ENCODE measurements at regions not wholly inside any gene's neighbourhood (a gene's known extent, or its start where the extent isn't known, plus 50 kb on each side); places are given as distances from the start of the nearest gene placed in this dataset.

DNA sequence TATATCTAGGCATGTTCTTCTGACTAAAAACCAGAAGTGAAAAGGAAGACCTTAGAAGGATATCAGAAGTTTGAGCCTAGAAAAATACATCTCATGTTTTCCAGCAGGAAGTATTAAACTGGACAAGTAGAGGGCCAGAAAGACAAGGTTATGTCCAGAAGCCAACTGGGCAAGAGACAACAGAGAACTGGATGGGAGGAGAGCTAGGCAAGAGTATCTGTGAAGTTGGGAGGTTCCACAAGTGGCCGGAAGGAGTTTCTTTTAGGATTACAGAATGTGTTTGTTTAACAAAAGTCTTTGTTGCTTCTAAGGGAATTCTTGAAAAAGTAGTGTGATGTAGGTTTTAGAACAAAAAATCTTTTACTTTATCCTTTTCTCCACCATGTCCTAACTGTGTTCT lies 86.4 kb downstream of the CYP26A1 start:
- Mint-ChIP-seq H3K36me3 (peaks cover 2% of the 10 kb centered on the region), H3K4me1 (no peaks in the 10 kb centered on the region), H3K9me3 (peaks cover 16% of the 10 kb centered on the region), H3K27ac (no peak overlapping the region), H3K4me3 (no peak overlapping the region), H3K27me3 (peaks cover 5% of the 10 kb centered on the region)
- ATAC-seq (ENCODE audit: low read depth): no peak
- POLR2A ChIA-PET: no interaction called here
- DNase-seq: no peak

DNA sequence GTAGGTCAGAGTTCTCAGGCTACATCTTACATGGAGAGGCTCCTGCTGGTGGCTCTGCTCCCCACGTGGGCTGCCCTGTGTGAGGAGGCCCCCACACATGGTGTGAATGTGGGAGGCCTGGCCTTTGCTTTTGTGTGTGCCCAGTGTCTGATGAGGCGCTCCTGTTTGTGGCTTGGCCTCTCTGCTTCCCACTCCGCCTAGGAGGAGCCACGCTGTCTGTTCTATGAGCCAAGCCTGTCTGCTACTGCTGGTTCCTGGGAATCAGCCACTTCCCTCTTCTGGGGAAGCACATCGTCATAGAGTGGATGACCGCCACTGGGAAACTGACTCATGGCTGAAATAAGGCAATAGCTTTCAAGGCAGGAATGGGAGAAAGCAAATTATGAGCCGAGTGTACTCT lies 87.1 kb downstream of the CYP26A1 start:
- Mint-ChIP-seq H3K27ac (no peak overlapping the region), H3K27me3 (peaks cover 8% of the 10 kb centered on the region), H3K9me3 (peaks cover 14% of the 10 kb centered on the region), H3K4me1 (no peaks in the 10 kb centered on the region), H3K4me3 (no peak overlapping the region), H3K36me3 (no peaks in the 10 kb centered on the region)
- ATAC-seq (ENCODE audit: low read depth): no peak
- POLR2A ChIA-PET: no interaction called here
- no peak for DNase-seq

- no peaks in the 10 kb centered on the region for H3K4me1 Mint-ChIP-seq
- DNase-seq (no peak), ATAC-seq (ENCODE audit: low read depth) (no peak)
- no peak overlapping the region for H3K4me3 Mint-ChIP-seq
- peaks cover under 1% of the 10 kb centered on the region for H3K36me3 Mint-ChIP-seq
- POLR2A ChIA-PET: no interaction called here
- H3K27me3 Mint-ChIP-seq: peaks cover 13% of the 10 kb centered on the region
- H3K27ac Mint-ChIP-seq: no peak overlapping the region
- H3K9me3 Mint-ChIP-seq: peaks cover 10% of the 10 kb centered on the region
Measured at GRCh38 chr10:93165367-93165766, 91.7 kb downstream of the CYP26A1 start.

GRCh38 chr10:93166134-93166533 lies 92.4 kb downstream of the CYP26A1 start:
- no peak overlapping the region for H3K4me3 Mint-ChIP-seq
- DNase-seq: no peak
- POLR2A ChIA-PET: no interaction called here

GRCh38 chr10:93171837-93172236 lies 98.1 kb downstream of the CYP26A1 start:
- no peak for ATAC-seq (ENCODE audit: low read depth)
- H3K36me3 Mint-ChIP-seq: peaks cover 1% of the 10 kb centered on the region
- H3K4me3 Mint-ChIP-seq: no peak overlapping the region
- H3K27me3 Mint-ChIP-seq: peaks cover 2% of the 10 kb centered on the region
- POLR2A ChIA-PET: no interaction called here
- H3K9me3 Mint-ChIP-seq: peaks cover 8% of the 10 kb centered on the region
- DNase-seq: no peak
- H3K4me1 Mint-ChIP-seq: no peaks in the 10 kb centered on the region
- H3K27ac Mint-ChIP-seq: no peak overlapping the region

More at GRCh38 chr10:93166134-93166533, 92.4 kb downstream of the CYP26A1 start:
- no peak overlapping the region for H3K27ac Mint-ChIP-seq
- no peaks in the 10 kb centered on the region for H3K4me1 Mint-ChIP-seq
- no peak for ATAC-seq (ENCODE audit: low read depth)
- peaks cover 10% of the 10 kb centered on the region for H3K27me3 Mint-ChIP-seq
- H3K9me3 Mint-ChIP-seq: peaks cover 13% of the 10 kb centered on the region
- peaks cover 1% of the 10 kb centered on the region for H3K36me3 Mint-ChIP-seq

GRCh38 chr10:93173967-93174845 lies 100.5 kb downstream of the CYP26A1 start:
- no peak overlapping the region for H3K4me3 Mint-ChIP-seq
- DNase-seq (no peak), ATAC-seq (ENCODE audit: low read depth) (no peak)
- H3K27me3 Mint-ChIP-seq: peaks cover 2% of the 10 kb centered on the region
- peaks cover 5% of the 10 kb centered on the region for H3K9me3 Mint-ChIP-seq
- peaks cover 1% of the 10 kb centered on the region for H3K36me3 Mint-ChIP-seq
- H3K27ac Mint-ChIP-seq: no peak overlapping the region
- POLR2A ChIA-PET: no interaction called here
- no peaks in the 10 kb centered on the region for H3K4me1 Mint-ChIP-seq

DNA sequence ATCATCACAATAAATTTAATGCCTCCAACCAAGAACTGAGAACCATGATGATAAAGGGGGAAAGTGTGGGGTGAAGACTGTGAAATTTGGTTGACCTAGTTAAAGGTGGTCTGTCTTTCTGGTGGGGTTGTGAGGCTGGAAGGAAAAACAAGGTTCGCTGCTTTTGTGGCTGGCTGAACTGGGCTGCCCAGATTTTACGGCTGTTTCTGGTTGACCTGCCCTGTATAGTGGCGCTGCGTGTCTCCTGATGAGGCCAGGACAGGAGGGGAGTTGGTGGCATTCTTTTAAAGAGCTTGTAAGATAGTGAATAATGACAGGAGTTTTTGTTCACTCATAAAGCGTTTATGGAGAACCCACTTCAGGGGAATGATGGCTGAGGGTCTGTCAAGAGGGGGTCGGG lies 101.8 kb downstream of the CYP26A1 start:
- Mint-ChIP-seq H3K4me1 (no peaks in the 10 kb centered on the region), H3K4me3 (no peak overlapping the region), H3K27ac (no peak overlapping the region), H3K9me3 (peaks cover 1% of the 10 kb centered on the region), H3K27me3 (peaks cover 2% of the 10 kb centered on the region), H3K36me3 (no peaks in the 10 kb centered on the region)
- no peak for ATAC-seq (ENCODE audit: low read depth)
- POLR2A ChIA-PET: no interaction called here
- DNase-seq: no peak

DNA sequence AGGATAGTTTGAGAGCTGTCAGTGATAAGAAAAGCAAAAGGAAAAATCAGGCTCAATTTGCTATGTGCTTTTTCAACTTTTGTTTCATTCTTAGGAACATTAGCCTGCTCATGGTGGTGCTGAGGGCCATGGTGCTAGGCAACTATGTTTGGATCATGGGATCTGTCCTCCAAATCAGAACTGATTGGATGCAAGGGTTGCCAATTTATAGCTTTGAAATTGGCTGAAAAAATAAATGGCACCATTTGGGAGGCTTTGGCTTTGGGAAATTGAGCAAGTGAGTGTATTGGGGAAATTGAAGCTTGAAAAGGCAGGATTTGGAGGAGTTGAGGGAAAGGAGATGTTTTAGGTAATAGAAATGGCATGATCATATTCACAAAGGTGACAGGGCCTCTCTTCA lies 103.8 kb downstream of the CYP26A1 start:
- no peak for DNase-seq
- H3K4me1 Mint-ChIP-seq: no peaks in the 10 kb centered on the region
- H3K9me3 Mint-ChIP-seq: no peaks in the 10 kb centered on the region
- H3K27me3 Mint-ChIP-seq: peaks cover 5% of the 10 kb centered on the region
- no peak overlapping the region for H3K4me3 Mint-ChIP-seq
- ATAC-seq (ENCODE audit: low read depth): no peak
- H3K36me3 Mint-ChIP-seq: no peaks in the 10 kb centered on the region
- no peak overlapping the region for H3K27ac Mint-ChIP-seq
- POLR2A ChIA-PET: no interaction called here

DNA sequence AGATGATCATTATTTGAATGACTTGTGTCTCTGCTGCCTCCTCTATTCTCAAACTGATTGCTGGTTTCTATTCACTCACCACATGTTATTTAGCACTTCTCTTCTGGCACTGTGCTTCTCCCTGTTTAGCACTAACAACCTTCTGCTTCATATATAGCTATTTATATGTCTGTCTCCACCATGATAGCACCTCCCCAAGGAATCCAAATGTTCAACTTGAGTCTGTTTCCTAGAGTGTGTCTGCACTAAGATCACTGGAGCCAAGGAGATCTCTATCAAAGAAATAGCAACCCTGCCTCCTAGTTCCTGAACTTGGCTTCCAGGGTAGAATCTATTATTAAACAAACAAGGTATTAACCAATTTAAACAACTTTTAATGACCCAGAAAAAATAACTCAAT lies 104.5 kb downstream of the CYP26A1 start:
- H3K4me1 Mint-ChIP-seq: no peaks in the 10 kb centered on the region
- H3K27me3 Mint-ChIP-seq: peaks cover 5% of the 10 kb centered on the region
- H3K4me3 Mint-ChIP-seq: no peak overlapping the region
- no peaks in the 10 kb centered on the region for H3K9me3 Mint-ChIP-seq
- ATAC-seq (ENCODE audit: low read depth): no peak
- POLR2A ChIA-PET: no interaction called here
- no peaks in the 10 kb centered on the region for H3K36me3 Mint-ChIP-seq
- DNase-seq: no peak
- H3K27ac Mint-ChIP-seq: no peak overlapping the region

- H3K36me3 Mint-ChIP-seq: no peaks in the 10 kb centered on the region
- H3K27me3 Mint-ChIP-seq: peaks cover 13% of the 10 kb centered on the region
- no peaks in the 10 kb centered on the region for H3K4me1 Mint-ChIP-seq
- H3K27ac Mint-ChIP-seq: no peak overlapping the region
- no peak overlapping the region for H3K4me3 Mint-ChIP-seq
- POLR2A ChIA-PET: no interaction called here
- H3K9me3 Mint-ChIP-seq: no peaks in the 10 kb centered on the region
- ATAC-seq (ENCODE audit: low read depth): no peak
- DNase-seq: no peak
Measured at GRCh38 chr10:93180482-93180931, 106.8 kb downstream of the CYP26A1 start.

DNA sequence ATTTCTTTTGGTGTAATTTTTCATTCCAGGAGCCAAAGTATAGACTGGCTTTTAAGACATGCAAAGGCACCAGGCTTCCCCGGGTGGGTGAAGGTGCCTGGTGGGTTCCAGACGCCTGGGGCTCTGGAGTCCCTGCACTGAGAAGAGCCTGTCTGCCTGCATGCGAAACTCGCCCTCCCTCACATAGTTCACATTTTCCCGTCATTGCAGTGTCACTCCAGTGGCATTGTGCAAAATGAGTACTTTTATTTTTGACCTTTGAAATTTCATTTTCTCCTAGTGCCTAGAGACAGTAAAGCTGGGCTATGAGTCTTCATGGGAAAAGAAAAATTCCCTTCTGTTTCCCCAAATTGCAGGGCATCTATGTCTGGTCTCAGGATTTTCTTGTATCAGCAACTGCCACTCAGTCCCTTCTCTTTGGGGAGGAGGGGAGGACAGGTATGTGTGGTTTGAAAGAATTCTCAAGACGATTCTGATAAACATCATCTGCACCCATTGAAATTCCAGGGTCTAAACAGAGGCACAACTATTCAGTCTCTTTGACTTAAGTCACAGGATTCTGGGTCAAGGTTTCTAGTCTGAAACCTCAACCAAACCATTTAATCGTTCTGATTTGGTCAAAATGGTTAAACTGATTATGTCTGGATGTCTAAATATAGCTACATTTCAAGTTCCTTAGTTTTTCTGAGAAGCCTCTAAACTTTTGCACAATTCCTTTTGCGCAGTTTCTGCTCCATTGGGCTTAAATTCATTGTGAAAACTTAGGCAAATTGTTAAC lies 107.8 kb downstream of the CYP26A1 start:
- Mint-ChIP-seq H3K27ac (no peak overlapping the region), H3K4me1 (no peaks in the 10 kb centered on the region), H3K36me3 (no peaks in the 10 kb centered on the region), H3K4me3 (no peak overlapping the region), H3K9me3 (peaks cover 2% of the 10 kb centered on the region), H3K27me3 (peaks cover 18% of the 10 kb centered on the region)
- POLR2A ChIA-PET: no interaction called here
- no peak for ATAC-seq (ENCODE audit: low read depth)
- no peak for DNase-seq

DNA sequence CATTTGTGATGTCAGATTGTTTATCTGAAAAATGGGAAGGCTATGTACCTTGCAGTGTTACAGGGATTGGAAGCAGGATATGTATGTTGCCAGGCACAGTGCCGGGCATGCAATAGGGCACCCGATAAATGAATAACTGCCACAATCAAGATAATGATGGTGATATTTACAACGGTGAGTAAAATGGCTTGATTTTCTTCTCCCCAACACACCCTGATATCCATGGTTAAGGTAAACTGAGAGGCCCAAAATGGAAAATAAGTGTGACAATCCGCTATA lies 108.3 kb downstream of the CYP26A1 start:
- no peak overlapping the region for H3K4me3 Mint-ChIP-seq
- peaks cover 18% of the 10 kb centered on the region for H3K27me3 Mint-ChIP-seq
- ATAC-seq (ENCODE audit: low read depth) (no peak), DNase-seq (no peak)
- H3K27ac Mint-ChIP-seq: no peak overlapping the region
- H3K4me1 Mint-ChIP-seq: no peaks in the 10 kb centered on the region
- H3K36me3 Mint-ChIP-seq: no peaks in the 10 kb centered on the region
- peaks cover 2% of the 10 kb centered on the region for H3K9me3 Mint-ChIP-seq
- POLR2A ChIA-PET: no interaction called here

DNA sequence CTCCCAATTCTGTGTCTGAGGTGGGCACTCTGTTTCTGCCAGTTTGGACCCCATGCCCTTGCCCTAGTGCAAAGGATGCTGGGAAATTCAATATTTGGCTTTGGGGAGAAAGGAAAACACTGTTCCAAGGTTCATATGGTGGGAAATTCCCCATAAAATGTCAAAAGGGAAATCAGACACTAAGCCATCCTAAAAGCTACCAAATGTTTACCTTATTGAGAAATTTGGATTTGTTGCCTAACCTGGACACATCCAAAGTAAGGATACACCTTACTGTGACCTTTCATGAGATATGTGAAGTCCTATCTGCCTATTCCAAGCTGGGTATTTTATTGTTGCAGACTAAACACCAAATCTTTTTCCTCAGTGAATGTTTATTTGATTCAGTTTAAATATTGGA lies 109.1 kb downstream of the CYP26A1 start:
- ATAC-seq (ENCODE audit: low read depth) (no peak), DNase-seq (no peak)
- Mint-ChIP-seq H3K27ac (no peak overlapping the region), H3K9me3 (peaks cover 2% of the 10 kb centered on the region), H3K4me3 (no peak overlapping the region), H3K4me1 (no peaks in the 10 kb centered on the region), H3K27me3 (peaks cover 21% of the 10 kb centered on the region), H3K36me3 (no peaks in the 10 kb centered on the region)
- POLR2A ChIA-PET: no interaction called here

DNA sequence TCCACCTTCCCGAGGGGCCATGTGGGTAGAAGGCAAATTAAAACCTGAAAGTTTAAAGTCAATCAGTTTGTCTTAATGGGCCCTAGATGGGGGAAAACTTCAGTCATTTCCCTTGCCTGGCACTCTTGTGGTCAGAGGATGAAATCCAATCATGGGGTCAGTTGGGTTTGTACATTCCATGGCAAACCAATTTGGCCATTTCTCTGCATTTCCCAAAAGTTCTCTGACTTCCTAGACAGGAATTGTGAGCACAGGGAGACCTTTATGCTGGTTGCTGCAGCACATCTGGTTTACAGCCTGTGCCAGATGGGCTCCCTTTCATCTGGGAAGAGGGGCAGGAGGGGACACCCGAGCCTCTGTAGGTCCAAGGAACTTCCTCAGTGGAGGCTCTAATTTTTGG lies 113.0 kb downstream of the CYP26A1 start:
- Mint-ChIP-seq H3K27ac (no peak overlapping the region), H3K9me3 (peaks cover 2% of the 10 kb centered on the region), H3K36me3 (no peaks in the 10 kb centered on the region), H3K4me1 (no peaks in the 10 kb centered on the region), H3K27me3 (peaks cover 18% of the 10 kb centered on the region), H3K4me3 (no peak overlapping the region)
- no peak for ATAC-seq (ENCODE audit: low read depth)
- POLR2A ChIA-PET: no interaction called here
- DNase-seq: no peak

Measured in activated naive CD8-positive, alpha-beta T cell treated with anti-CD3 and anti-CD28 coated beads, Interleukin-2, amount 10 ng/mL, durations not matched to agents 7 days and 5 days (primary cell).